ENCODE measurements at regions not wholly inside any gene's neighbourhood (a gene's known extent, or its start where the extent isn't known, plus 50 kb on each side); places are given as distances from the start of the nearest gene placed in this dataset.

- TF ChIP-seq, protein P1, sequence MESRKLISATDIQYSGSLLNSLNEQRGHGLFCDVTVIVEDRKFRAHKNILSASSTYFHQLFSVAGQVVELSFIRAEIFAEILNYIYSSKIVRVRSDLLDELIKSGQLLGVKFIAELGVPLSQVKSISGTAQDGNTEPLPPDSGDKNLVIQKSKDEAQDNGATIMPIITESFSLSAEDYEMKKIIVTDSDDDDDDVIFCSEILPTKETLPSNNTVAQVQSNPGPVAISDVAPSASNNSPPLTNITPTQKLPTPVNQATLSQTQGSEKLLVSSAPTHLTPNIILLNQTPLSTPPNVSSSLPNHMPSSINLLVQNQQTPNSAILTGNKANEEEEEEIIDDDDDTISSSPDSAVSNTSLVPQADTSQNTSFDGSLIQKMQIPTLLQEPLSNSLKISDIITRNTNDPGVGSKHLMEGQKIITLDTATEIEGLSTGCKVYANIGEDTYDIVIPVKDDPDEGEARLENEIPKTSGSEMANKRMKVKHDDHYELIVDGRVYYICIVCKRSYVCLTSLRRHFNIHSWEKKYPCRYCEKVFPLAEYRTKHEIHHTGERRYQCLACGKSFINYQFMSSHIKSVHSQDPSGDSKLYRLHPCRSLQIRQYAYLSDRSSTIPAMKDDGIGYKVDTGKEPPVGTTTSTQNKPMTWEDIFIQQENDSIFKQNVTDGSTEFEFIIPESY (IDR thresholded peaks at IDR 0.05; ENCODE audit: extremely low read depth, insufficient replicate concordance, low read length), result no peak
- no peak for TF ChIP-seq CEBPB (IDR thresholded peaks at IDR 0.05; ENCODE audit: low read depth)
- no peak for TF ChIP-seq FOSL1 (IDR thresholded peaks at IDR 0.05; ENCODE audit: low read depth)
- TF ChIP-seq, protein P2, sequence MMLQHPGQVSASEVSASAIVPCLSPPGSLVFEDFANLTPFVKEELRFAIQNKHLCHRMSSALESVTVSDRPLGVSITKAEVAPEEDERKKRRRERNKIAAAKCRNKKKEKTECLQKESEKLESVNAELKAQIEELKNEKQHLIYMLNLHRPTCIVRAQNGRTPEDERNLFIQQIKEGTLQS (IDR thresholded peaks at IDR 0.05), result no peak
- TF ChIP-seq POLR2AphosphoS5 (IDR thresholded peaks at IDR 0.05; ENCODE audit: low read depth, low read length), result no peak
- TF ChIP-seq, protein P3, sequence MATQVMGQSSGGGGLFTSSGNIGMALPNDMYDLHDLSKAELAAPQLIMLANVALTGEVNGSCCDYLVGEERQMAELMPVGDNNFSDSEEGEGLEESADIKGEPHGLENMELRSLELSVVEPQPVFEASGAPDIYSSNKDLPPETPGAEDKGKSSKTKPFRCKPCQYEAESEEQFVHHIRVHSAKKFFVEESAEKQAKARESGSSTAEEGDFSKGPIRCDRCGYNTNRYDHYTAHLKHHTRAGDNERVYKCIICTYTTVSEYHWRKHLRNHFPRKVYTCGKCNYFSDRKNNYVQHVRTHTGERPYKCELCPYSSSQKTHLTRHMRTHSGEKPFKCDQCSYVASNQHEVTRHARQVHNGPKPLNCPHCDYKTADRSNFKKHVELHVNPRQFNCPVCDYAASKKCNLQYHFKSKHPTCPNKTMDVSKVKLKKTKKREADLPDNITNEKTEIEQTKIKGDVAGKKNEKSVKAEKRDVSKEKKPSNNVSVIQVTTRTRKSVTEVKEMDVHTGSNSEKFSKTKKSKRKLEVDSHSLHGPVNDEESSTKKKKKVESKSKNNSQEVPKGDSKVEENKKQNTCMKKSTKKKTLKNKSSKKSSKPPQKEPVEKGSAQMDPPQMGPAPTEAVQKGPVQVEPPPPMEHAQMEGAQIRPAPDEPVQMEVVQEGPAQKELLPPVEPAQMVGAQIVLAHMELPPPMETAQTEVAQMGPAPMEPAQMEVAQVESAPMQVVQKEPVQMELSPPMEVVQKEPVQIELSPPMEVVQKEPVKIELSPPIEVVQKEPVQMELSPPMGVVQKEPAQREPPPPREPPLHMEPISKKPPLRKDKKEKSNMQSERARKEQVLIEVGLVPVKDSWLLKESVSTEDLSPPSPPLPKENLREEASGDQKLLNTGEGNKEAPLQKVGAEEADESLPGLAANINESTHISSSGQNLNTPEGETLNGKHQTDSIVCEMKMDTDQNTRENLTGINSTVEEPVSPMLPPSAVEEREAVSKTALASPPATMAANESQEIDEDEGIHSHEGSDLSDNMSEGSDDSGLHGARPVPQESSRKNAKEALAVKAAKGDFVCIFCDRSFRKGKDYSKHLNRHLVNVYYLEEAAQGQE (IDR thresholded peaks at IDR 0.05; ENCODE audit: low read depth), result no peak
These were observed 140.0 kb downstream of the NSG2 start (continued) for GRCh38 chr5:174185506-174185905.

DNA sequence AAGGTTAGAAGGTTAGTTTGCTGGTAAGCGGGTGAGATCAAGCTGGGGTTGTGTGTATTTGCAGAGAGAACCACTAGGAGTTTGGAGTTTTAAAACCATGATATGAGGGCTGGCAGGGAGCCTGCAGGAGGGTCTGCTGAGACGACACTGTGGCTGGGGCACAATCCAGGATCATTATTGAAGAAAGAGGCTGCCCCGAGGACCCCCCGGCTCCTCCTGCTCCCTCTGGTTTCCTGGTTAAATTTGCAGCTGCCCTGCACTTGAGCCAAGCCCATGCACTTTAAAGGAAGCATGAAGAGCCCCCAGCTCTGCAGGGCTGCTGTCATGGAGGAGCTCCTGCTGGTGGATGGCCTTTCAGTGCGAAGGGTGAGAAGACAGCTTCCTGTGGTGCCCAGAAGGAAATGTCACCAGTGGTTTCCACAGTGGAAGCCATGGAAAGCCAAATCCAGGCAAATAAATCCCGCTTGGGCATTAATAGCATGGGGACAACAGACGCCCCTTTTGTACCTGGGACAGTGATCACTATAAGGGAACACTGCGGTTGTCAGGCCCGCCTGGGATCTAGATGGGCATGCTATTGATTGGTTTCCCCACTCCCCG lies 140.7 kb downstream of the NSG2 start:
- H3K27me3 ChIP-seq (ENCODE audit: insufficient read depth, low read length), result peaks cover 24% of the 10 kb centered on the region; the same call in 1 of the 2 replicates
- no peak for ATAC-seq
- no TSS peak for BruUV-seq (replicated peaks)
- TF ChIP-seq CBX3 (IDR thresholded peaks at IDR 0.05; ENCODE audit: low read depth), result no peak
- no peak for TF ChIP-seq EZH2 (IDR thresholded peaks at IDR 0.05)
- TF ChIP-seq SIN3A (IDR thresholded peaks at IDR 0.05; ENCODE audit: low read depth), result no peak
- no peak for TF ChIP-seq SRF (IDR thresholded peaks at IDR 0.05; ENCODE audit: low read depth)
- TF ChIP-seq EGR1 (IDR thresholded peaks at IDR 0.05; ENCODE audit: low read depth), result no peak
- TF ChIP-seq, protein P4, sequence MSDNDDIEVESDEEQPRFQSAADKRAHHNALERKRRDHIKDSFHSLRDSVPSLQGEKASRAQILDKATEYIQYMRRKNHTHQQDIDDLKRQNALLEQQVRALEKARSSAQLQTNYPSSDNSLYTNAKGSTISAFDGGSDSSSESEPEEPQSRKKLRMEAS (IDR thresholded peaks at IDR 0.05), result no peak
- TF ChIP-seq, protein P2 (IDR thresholded peaks at IDR 0.05), result no peak
- TF ChIP-seq ZFX (IDR thresholded peaks at IDR 0.05), result no peak
- no peak for TF ChIP-seq ELF1 (IDR thresholded peaks at IDR 0.05; ENCODE audit: borderline replicate concordance, low read depth)
- no peak for TF ChIP-seq FOSL1 (IDR thresholded peaks at IDR 0.05; ENCODE audit: low read depth)
- no peak for TF ChIP-seq RAD21 (IDR thresholded peaks at IDR 0.05; ENCODE audit: low read depth)
- no peak for TF ChIP-seq SP1 (IDR thresholded peaks at IDR 0.05; ENCODE audit: low read depth)
- TF ChIP-seq TCF7L2 (IDR thresholded peaks at IDR 0.05; ENCODE audit: borderline replicate concordance, extremely low read depth, insufficient read depth, insufficient read length), result no peak
- TF ChIP-seq, protein P1 (IDR thresholded peaks at IDR 0.05; ENCODE audit: extremely low read depth, insufficient replicate concordance, low read length), result no peak

More for the DNA sequence above, 140.7 kb downstream of the NSG2 start:
- no peaks in the 10 kb centered on the region for H3K36me3 ChIP-seq (ENCODE audit: control insufficient read depth in 1 of 2, insufficient read depth in 2 of 2, low read length in 2 of 2)
- H3K9ac ChIP-seq (ENCODE audit: low read length), result no peak overlapping the region
- H3K9me3 ChIP-seq (ENCODE audit: control insufficient read depth in 1 of 2, insufficient read depth in 1 of 2, low read depth in 1 of 2, low read length in 2 of 2), result no peaks in the 10 kb centered on the region
- no peak overlapping the region for H3K4me2 ChIP-seq (ENCODE audit: low read length)
- no peaks in the 10 kb centered on the region for H3K9me2 ChIP-seq (ENCODE audit: insufficient read depth)
- POLR2A ChIA-PET, result no interaction called here
- no peak overlapping the region for H2AFZ ChIP-seq (ENCODE audit: low read depth, low read length, poor library complexity, severe bottlenecking)
- CTCF ChIA-PET, result no interaction called here
- H3K4me1 ChIP-seq (ENCODE audit: control insufficient read depth in 1 of 2, insufficient read depth in 2 of 2, low read length in 2 of 2), result no peaks in the 10 kb centered on the region
- H3K4me3 ChIP-seq (replicated peaks in 1 of 2; ENCODE audit: low read depth in 1 of 2, low read length in 2 of 2), result no peak overlapping the region
- RAD21 ChIA-PET (ENCODE audit: low non-redundant PET in 1 of 2, low total read pairs in 2 of 2, uncharacterized antibody in 2 of 2, unreplicated experiment in 2 of 2), result no interaction called here
- H3K27ac ChIP-seq (ENCODE audit: low read depth, low read length), result no peak overlapping the region
- intact Hi-C loops (cut with micrococcal nuclease), result no loop called here
- DNase-seq (ENCODE audit: low read depth, low spot score), result no peak
- H4K20me1 ChIP-seq (ENCODE audit: insufficient read depth), result no peaks in the 10 kb centered on the region
- no peaks in the 10 kb centered on the region for H3K79me2 ChIP-seq (ENCODE audit: insufficient read depth, low read length)

All from HCT116 (cell line).